K562 (cell line): ENCODE measurements at regions not wholly inside any gene's neighbourhood (a gene's known extent, or its start where the extent isn't known, plus 50 kb on each side); places are given as distances from the start of the nearest gene placed in this dataset.

ENCODE experiments used
- CHCHD3 ChIP-seq: fragments of 250-450 bp; sonication (Bioruptor Pico); IDR thresholded peaks from 2 replicates; pipeline ENCODE4 v2.1.2; 2022; ENCODE audit warnings: mild to moderate bottlenecking
- ESRRA ChIP-seq: fragments of 450-650 bp; IDR thresholded peaks from 2 replicates; pipeline ENCODE4 v1.6.1; 2014; ENCODE audit warnings: low read depth, mild to moderate bottlenecking, moderate library complexity, borderline replicate concordance
- ETV6 ChIP-seq, 3 experiments: fragments of 150-350 bp in 1 of 3; sonication (generic) in 1 of 3; formaldehyde crosslinking in 1 of 3; IDR thresholded peaks; 2 replicates each; pipeline versions ENCODE4 v1.6.1 to v1.8.0; 2014 to 2022; ENCODE audit warnings: borderline replicate concordance in 2 of 3, low read depth in 2 of 3, antibody characterized with exemption in 1 of 3, low read length in 1 of 3, mild to moderate bottlenecking in 1 of 3, missing genetic modification reagents in 1 of 3
- HMG20B ChIP-seq: fragments of 250-450 bp; sonication (Bioruptor Pico); IDR thresholded peaks from 2 replicates; pipeline ENCODE4 v1.5.0; 2021; ENCODE audit warnings: mild to moderate bottlenecking
- KLF10 ChIP-seq: fragments of 250-450 bp; sonication (Bioruptor Pico); IDR thresholded peaks from 2 replicates; pipeline ENCODE4 v1.6.1; 2021; ENCODE audit warnings: matching md5 sums
- KLF13 ChIP-seq: fragments of 450-650 bp; IDR thresholded peaks from 2 replicates; pipeline ENCODE4 v1.6.1; 2016; ENCODE audit warnings: missing genetic modification characterization, low read depth, mild to moderate bottlenecking, missing compliant biosample characterization, moderate library complexity, borderline replicate concordance
- MECOM ChIP-seq: fragments of 250-450 bp; sonication (Bioruptor Pico); IDR thresholded peaks from 2 replicates; pipeline ENCODE4 v1.8.0; 2022; ENCODE audit warnings: inconsistent platforms
- MTA1 ChIP-seq: fragments of 450-650 bp; IDR thresholded peaks from 2 replicates; pipeline ENCODE4 v1.6.1; 2017; ENCODE audit warnings: borderline replicate concordance
- PML ChIP-seq: IDR thresholded peaks from 2 replicates; pipeline ENCODE4 v1.6.1; 2012; ENCODE audit warnings: low read length, inconsistent platforms
- RHOXF2B ChIP-seq: fragments of 250-450 bp; sonication (Bioruptor Pico); conservative IDR thresholded peaks from 2 replicates; pipeline ENCODE4 v1.5.1; 2021
- SAFB2 ChIP-seq: fragments of 200-400 bp; formaldehyde crosslinking; IDR thresholded peaks from 2 replicates; pipeline ENCODE4 v1.6.1; 2018; ENCODE audit warnings: borderline replicate concordance, low read length, low read depth, moderate library complexity; ENCODE audit not compliant: severe bottlenecking
- SMAD4 ChIP-seq: fragments of 250-450 bp; sonication (Bioruptor Pico); conservative IDR thresholded peaks from 2 replicates; pipeline ENCODE4 v1.8.0; 2021; ENCODE audit warnings: inconsistent platforms, mild to moderate bottlenecking, moderate library complexity
- SPI1 ChIP-seq: IDR thresholded peaks from 2 replicates; pipeline ENCODE4 v1.6.1; 2011; ENCODE audit warnings: low read depth, low read length, control low read depth, borderline replicate concordance
- WHSC1 ChIP-seq: IDR thresholded peaks from one replicate; pipeline ENCODE4 v1.6.1; 2012; ENCODE audit warnings: low read length, control low read depth, inconsistent platforms
- XRCC5 ChIP-seq: fragments of 200-400 bp; formaldehyde crosslinking; IDR thresholded peaks from 2 replicates; pipeline ENCODE4 v1.6.1; 2017; ENCODE audit warnings: low read depth, mild to moderate bottlenecking, low read length
- ZBTB1 ChIP-seq: sonication (generic); formaldehyde crosslinking; IDR thresholded peaks from 2 replicates; pipeline ENCODE4 v1.8.1; 2023; ENCODE audit warnings: missing genetic modification reagents, low read depth, mild to moderate bottlenecking, borderline replicate concordance
- ZNF134 ChIP-seq: fragments of 250-450 bp; sonication (Bioruptor Pico); conservative IDR thresholded peaks from 2 replicates; pipeline ENCODE4 v1.4.0; 2020
- ZNF253 ChIP-seq: fragments of 250-450 bp; sonication (Bioruptor Pico); conservative IDR thresholded peaks from 2 replicates; pipeline ENCODE4 v1.6.1; 2021; ENCODE audit warnings: mild to moderate bottlenecking
- ZNF384 ChIP-seq: IDR thresholded peaks from 2 replicates; pipeline ENCODE4 v1.6.1; 2012; ENCODE audit warnings: low read depth, low read length, improper control_type of control experiment
- ZNF584 ChIP-seq: fragments of 200-800 bp; sonication (Bioruptor generic); IDR thresholded peaks from 2 replicates; pipeline ENCODE4 v1.6.1; 2016; ENCODE audit warnings: low read depth, mild to moderate bottlenecking, missing genetic modification characterization, missing compliant biosample characterization
- ZNF696 ChIP-seq: fragments of 250-450 bp; sonication (Bioruptor Pico); conservative IDR thresholded peaks from 2 replicates; pipeline ENCODE4 v1.4.0; 2020; ENCODE audit warnings: mild to moderate bottlenecking, moderate library complexity
- ZNF785 ChIP-seq: fragments of 250-450 bp; sonication (Bioruptor Pico); IDR thresholded peaks from 2 replicates; pipeline ENCODE4 v1.4.0; 2020; ENCODE audit warnings: mild to moderate bottlenecking
- TF ChIP-seq, protein P1 (sequence below): fragments of 450-650 bp; IDR thresholded peaks from 2 replicates; pipeline ENCODE4 v1.6.1; 2014; ENCODE audit warnings: low read depth, mild to moderate bottlenecking, moderate library complexity, borderline replicate concordance
- TF ChIP-seq, protein P2 (sequence below): sonication (generic); formaldehyde crosslinking; IDR thresholded peaks from 2 replicates; pipeline ENCODE4 v1.8.0; 2022; ENCODE audit warnings: missing genetic modification reagents, mild to moderate bottlenecking, borderline replicate concordance
- TF ChIP-seq, protein P3 (sequence below): sonication (generic); formaldehyde crosslinking; IDR thresholded peaks from 2 replicates; pipeline ENCODE4 v1.8.1; 2022; ENCODE audit warnings: missing genetic modification reagents
- TF ChIP-seq, protein P4 (sequence below): fragments of 250-450 bp; sonication (Bioruptor Pico); IDR thresholded peaks from 2 replicates; pipeline ENCODE4 v1.4.0; 2020

DNA sequence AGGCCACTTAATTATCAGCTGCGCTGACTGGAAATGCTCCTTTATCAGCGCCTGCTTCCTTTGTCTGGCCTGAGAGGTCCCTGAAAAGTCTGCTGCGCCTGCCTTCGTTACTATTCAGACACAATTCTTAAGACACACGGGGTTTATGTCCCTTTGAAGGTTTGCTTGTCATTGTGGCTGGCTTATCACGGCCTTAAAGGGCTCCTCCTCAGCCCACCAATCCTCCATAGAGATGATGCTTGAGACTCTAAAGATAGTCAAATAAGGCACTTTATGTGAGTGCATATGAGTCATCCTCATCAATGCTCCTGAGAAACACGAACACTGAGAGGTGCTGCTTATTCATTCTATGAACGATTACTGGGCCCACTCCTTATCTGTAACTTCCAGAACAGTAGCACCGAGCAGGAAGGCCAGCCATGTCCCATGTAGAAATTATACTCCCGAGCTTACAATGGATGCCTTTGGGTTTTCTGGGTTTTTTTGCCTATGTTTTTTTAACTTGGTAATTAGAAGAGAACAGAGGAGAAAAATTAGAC, 1268.2 kb upstream of the TMEM132C start (continued):
- TF ChIP-seq, protein P1, sequence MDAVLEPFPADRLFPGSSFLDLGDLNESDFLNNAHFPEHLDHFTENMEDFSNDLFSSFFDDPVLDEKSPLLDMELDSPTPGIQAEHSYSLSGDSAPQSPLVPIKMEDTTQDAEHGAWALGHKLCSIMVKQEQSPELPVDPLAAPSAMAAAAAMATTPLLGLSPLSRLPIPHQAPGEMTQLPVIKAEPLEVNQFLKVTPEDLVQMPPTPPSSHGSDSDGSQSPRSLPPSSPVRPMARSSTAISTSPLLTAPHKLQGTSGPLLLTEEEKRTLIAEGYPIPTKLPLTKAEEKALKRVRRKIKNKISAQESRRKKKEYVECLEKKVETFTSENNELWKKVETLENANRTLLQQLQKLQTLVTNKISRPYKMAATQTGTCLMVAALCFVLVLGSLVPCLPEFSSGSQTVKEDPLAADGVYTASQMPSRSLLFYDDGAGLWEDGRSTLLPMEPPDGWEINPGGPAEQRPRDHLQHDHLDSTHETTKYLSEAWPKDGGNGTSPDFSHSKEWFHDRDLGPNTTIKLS, result peak; percentile 60; the same call in 1 of the 2 replicates
- TF ChIP-seq WHSC1 (no peak), ZNF253 (CRISPR knock-in tag) (no peak), MTA1 (peak; percentile 85), SPI1 (no peak), PML (peak; percentile 80; the same call in 1 of the 2 replicates), MECOM (peak; percentile 70; the same call in 1 of the 2 replicates), CHCHD3 (CRISPR knock-in tag) (no peak), ZBTB1 (CRISPR knock-in tag) (no peak), ESRRA (peak; percentile 84; the same call in 1 of the 2 replicates), ZNF584 (CRISPR knock-in tag) (0 out of 2 replicates have a peak, but pooled peaks have one; percentile 47), SAFB2 (no peak), ZNF696 (CRISPR knock-in tag) (no peak), HMG20B (CRISPR knock-in tag) (no peak), RHOXF2B (CRISPR knock-in tag) (no peak), ZNF384 (peak; percentile 61), XRCC5 (no peak), KLF13 (tag) (0 out of 2 replicates have a peak, but pooled peaks have one; percentile 30), ZNF134 (CRISPR knock-in tag) (no peak), KLF10 (CRISPR knock-in tag) (no peak), SMAD4 (CRISPR knock-in tag) (peak; percentile 91), ZNF785 (no peak), ETV6 (IDR thresholded peaks at IDR 0.05; ENCODE audit: borderline replicate concordance in 1 of 2, low read depth in 2 of 2, low read length in 1 of 2) (0 out of 4 replicates have a peak, but pooled peaks of 1 of the 2 experiments have one; percentile 14), ETV6 (CRISPR knock-in tag; IDR thresholded peaks at IDR 0.05; ENCODE audit: borderline replicate concordance) (no peak)
- TF ChIP-seq, protein P2, sequence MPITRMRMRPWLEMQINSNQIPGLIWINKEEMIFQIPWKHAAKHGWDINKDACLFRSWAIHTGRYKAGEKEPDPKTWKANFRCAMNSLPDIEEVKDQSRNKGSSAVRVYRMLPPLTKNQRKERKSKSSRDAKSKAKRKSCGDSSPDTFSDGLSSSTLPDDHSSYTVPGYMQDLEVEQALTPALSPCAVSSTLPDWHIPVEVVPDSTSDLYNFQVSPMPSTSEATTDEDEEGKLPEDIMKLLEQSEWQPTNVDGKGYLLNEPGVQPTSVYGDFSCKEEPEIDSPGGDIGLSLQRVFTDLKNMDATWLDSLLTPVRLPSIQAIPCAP, result no peak
- TF ChIP-seq, protein P3, sequence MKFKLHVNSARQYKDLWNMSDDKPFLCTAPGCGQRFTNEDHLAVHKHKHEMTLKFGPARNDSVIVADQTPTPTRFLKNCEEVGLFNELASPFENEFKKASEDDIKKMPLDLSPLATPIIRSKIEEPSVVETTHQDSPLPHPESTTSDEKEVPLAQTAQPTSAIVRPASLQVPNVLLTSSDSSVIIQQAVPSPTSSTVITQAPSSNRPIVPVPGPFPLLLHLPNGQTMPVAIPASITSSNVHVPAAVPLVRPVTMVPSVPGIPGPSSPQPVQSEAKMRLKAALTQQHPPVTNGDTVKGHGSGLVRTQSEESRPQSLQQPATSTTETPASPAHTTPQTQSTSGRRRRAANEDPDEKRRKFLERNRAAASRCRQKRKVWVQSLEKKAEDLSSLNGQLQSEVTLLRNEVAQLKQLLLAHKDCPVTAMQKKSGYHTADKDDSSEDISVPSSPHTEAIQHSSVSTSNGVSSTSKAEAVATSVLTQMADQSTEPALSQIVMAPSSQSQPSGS (CRISPR knock-in tag), result no peak
- TF ChIP-seq, protein P4, sequence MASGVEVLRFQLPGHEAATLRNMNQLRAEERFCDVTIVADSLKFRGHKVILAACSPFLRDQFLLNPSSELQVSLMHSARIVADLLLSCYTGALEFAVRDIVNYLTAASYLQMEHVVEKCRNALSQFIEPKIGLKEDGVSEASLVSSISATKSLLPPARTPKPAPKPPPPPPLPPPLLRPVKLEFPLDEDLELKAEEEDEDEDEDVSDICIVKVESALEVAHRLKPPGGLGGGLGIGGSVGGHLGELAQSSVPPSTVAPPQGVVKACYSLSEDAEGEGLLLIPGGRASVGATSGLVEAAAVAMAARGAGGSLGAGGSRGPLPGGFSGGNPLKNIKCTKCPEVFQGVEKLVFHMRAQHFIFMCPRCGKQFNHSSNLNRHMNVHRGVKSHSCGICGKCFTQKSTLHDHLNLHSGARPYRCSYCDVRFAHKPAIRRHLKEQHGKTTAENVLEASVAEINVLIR, result no peak
